NCI-H82 treated with DMSO at 0.1 percent for 48 hours (cell line): ENCODE measurements at regions not wholly inside any gene's neighbourhood (a gene's known extent, or its start where the extent isn't known, plus 50 kb on each side); places are given as distances from the start of the nearest gene placed in this dataset.
A peak's percentile ranks its signal among the peaks of the same experiment; 100 is the strongest.
"Not testable (repeated sequence)": the region's sequence is repeated elsewhere in the genome, so short reads cannot be mapped to it uniquely, and the experiment has no call there.

ENCODE experiments used
- DNase-seq: peaks from one replicate; lab custom pipeline; 2025; ENCODE audit not compliant: unreplicated experiment; lab: John Stamatoyannopoulos, UW

DNA sequence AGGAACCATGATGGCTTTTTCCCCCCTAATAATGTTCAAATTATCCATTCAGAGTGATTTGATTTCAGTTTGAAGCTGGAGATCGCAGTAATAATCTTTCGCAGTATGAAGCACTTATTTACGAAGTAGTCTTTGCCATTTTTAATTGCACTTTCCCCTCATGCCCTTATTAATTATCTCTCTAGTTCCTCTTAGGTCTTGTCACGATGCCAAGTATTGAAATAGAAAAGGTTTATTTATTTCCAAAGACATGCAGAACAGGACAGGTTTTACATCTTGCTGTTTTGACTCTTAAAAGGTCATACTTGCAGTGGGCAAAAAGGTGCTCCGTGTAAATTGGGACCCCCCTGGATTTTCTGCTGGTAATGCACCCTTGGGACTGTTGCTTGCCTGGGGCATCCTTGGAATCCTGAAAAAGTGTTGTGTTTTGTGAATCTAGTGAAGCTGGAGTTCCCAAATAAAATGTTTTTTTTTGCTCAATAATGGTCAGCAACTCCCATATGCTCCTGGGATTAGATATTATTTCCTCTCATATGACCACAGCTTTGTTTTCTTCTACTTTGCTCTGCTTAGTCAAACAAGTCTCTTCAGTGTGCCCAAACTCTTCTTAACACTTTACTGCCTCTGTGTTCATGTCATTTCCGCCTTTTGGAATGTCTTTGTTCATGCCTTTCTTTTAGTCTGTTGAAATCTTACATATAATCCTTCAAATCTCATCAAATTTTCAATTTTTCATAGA lies 278.3 kb downstream of the TMEM38B start:
- DNase-seq: no peak

DNA sequence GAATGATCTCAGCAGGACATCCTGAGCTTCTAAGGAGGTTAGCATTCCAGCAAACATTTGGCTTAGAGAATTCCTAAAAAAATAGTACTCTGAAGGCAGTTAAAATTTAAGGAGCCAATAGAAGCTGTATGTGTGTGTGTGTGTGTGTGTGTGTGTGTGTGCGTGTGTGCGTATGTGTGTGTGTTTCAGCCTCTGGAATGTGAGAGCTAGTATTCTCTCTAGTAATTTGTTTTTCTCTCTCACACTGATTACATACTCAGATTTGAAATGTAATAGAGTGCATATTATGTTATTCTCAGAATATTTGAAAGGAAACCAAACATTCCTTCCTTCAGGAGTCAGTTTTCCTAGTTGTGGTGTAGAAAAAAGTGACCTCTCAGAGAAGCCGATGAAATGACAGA lies 279.6 kb downstream of the TMEM38B start:
- DNase-seq: no peak

DNA sequence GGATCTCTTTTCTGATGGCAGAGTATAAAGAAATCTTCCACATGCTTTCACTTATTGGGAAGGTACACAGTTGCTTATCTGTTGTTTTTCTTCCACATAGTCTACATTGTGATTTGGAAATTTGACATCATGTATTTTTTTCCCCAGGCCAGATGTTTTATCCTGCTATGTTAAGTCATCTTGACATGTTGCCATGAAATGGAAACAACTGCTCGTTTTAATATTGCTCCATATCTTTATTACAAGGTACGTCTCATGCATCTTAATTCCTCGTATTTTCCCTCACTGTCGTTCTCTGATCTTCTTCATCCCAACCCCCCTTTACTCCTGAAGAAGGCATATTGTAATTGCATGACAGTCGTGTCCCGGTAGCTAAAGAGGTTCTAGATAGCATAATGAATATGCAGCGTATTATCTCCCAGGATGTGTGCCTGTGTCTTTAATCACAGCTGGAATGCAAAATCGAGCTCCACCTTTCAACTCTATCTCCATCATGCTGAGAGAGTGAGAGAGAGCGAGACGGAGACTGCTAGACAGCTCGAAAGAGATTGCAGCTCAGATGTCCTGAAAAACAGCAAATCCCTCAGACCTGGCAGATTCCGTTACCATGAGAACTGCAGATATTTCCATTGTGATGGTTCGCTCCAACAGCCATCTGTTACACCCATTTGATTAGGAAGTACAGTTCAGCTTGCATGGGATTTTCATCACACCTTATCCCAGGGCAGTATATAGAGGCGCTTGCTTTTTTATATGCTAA lies 281.7 kb downstream of the TMEM38B start:
- DNase-seq: no peak

- no peak for DNase-seq
These were observed 284.0 kb downstream of the TMEM38B start for GRCh38 chr9:105978336-105978735.

GRCh38 chr9:105978826-105979225 lies 284.5 kb downstream of the TMEM38B start:
- DNase-seq: no peak

DNA sequence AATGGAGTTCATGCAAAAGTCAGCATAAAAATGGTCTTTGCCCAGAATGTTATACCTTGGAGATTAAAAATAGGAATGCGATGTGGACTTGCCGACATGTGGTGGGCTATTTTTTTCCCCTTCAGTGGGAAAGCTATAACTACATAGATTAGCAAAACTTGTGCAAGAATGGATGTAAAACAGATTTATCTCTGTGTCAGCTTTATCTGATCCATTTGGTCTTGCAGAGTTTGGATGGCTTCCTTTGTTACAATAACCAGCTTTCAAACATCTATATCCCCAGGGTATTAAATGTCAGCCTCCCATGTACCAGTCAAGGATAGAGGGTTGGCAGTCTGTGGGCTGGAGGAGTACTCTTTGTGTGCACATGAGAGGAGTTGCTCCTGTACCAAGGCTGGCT lies 284.9 kb downstream of the TMEM38B start:
- no peak for DNase-seq

- no peak for DNase-seq
These were observed 290.4 kb downstream of the TMEM38B start for GRCh38 chr9:105984714-105985113.

- peak; percentile 3 for DNase-seq
These were observed 298.9 kb downstream of the TMEM38B start for GRCh38 chr9:105993116-105993854.

- DNase-seq: no peak
These were observed 299.8 kb downstream of the TMEM38B start for GRCh38 chr9:105993921-105994715.

DNA sequence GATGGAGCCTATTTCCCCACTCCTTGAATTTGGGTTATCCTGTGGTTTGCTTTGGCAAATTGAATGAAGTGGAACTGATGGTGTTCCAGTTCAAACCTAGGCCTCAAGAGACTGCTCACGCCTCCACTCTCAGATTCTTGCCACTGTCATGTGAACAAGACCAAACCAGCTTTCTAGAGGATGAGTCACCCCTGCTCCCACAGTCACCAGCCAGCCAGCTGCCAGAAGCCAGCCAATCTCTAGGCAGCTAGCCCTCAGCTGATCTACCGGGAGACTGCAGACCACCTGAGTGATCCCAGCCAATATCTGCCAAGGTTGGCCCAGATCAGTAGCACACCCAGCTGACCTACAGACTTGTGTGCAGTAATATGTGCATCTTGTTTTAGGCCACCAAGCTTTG lies 300.6 kb downstream of the TMEM38B start:
- DNase-seq: no peak

DNA sequence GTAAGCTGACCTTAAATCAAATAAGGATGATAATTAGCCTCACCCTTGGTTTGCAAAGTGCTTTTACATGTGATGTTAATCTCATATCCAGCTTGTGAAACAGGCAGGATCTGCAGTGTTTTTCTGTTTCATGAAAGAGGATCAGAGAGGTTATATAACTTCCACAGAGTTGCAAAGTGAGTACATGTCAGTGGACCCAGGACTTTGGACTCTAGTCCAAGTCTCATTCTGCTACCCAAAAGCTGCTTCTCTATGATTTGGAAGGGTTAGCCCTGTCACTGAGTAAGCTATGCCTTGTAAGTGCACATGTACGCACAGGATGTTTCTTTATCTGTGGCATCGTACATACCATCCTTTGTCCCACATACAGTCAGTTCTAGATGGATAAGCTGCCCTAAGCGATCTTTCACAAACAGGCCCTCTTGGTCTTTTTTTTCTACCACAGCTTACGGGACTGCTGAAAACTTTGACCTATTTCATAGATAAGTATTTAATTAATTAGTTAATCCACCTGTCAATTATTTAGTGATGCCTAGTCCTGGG lies 322.9 kb downstream of the TMEM38B start:
- DNase-seq: no peak

- no peak for DNase-seq
These were observed 324.8 kb downstream of the TMEM38B start for GRCh38 chr9:106019039-106019680.

DNA sequence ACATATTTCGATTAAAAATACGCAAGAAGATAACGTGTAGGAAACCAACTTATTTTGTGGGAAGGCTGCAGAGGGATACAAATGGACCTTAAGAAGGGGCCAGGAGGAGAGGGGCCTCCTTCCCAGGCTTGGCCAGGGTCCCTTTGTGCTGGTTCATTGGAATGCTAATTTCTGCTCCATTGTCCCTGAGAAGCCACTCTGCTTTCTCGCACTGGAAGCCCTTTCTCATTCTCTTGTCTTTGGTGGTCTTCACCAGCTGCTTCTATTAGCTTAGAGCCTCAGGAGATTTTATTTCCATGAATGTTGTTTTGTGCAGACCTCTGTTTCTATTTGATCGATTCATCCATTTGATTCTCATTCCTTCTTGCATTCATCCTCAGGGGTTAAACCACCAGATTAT lies 325.4 kb downstream of the TMEM38B start:
- DNase-seq: no peak

- peak; percentile 15 for DNase-seq
These were observed 325.8 kb downstream of the TMEM38B start for GRCh38 chr9:106020186-106020585.

DNA sequence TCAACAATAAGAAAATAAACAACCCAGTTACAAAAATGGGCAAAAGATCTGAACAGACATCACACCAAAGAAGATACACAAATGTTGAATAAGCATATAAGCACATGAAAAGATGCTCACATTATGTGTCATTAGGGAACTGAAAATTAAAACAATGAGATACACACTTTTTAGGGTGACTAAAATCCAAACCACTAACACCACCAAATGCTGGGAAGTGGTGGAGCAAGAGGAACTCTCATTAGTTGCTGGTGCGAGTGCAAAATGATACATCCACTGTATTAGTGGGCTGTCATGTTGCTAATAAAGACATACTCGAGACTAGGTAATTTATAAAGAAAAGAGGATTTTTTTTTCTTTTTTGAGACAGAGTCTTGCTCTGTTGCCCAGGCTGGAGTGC lies 329.1 kb downstream of the TMEM38B start:
- no peak for DNase-seq

- no peak for DNase-seq
These were observed 331.1 kb downstream of the TMEM38B start for GRCh38 chr9:106025453-106025852.

- DNase-seq: not testable (repeated sequence)
These were observed 335.8 kb downstream of the TMEM38B start for GRCh38 chr9:106030146-106030545.

GRCh38 chr9:106032978-106033377 lies 338.6 kb downstream of the TMEM38B start:
- DNase-seq: no peak

- DNase-seq: peak; percentile 36
These were observed 341.5 kb downstream of the TMEM38B start for GRCh38 chr9:106035806-106036205.

GRCh38 chr9:106038266-106039001 lies 344.1 kb downstream of the TMEM38B start:
- DNase-seq: no peak
